HG02870 (cell line): ENCODE measurements at regions not wholly inside any gene's neighbourhood (a gene's known extent, or its start where the extent isn't known, plus 50 kb on each side); places are given as distances from the start of the nearest gene placed in this dataset.

ENCODE experiments used
- ATAC-seq: cut with Tn5 transposase; IDR thresholded peaks from one replicate; pipeline ENCODE4 v1.9.1; 2021; ENCODE audit warnings: mild to moderate bottlenecking, moderate library complexity; ENCODE audit not compliant: unreplicated experiment

DNA sequence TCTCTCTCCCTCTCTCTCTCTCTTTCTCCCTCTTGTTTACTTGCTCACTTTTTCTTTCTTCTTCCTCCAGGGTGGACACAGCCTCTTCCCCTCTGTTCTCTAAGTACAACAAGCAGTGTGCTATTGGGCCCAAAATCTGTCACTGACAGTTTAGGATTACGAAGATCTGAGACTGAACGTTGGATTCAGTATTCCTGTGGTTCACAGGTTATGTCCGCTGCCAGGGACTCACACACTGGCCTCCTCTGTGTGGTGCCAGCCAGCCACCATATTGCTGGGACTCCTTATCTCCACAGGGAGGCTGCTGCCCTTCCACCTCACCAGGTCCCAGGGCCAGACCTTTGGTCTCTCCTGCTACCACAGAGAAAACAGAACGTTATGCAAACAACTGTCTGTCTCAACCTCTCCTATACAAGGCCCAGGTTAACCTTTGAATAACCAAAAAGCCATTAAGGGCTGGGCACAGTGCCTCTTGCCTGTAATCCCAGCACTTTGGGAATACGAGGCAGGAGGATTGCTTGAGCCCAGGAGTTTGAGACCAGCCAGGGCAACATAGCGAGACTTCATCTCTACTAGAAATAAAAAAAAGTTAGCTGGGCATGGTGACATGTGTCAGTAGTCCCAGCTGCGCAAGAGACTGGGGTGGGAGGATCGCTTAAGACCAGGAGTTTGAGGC lies 171.9 kb upstream of the RAB4A start:
- ATAC-seq: no peak

DNA sequence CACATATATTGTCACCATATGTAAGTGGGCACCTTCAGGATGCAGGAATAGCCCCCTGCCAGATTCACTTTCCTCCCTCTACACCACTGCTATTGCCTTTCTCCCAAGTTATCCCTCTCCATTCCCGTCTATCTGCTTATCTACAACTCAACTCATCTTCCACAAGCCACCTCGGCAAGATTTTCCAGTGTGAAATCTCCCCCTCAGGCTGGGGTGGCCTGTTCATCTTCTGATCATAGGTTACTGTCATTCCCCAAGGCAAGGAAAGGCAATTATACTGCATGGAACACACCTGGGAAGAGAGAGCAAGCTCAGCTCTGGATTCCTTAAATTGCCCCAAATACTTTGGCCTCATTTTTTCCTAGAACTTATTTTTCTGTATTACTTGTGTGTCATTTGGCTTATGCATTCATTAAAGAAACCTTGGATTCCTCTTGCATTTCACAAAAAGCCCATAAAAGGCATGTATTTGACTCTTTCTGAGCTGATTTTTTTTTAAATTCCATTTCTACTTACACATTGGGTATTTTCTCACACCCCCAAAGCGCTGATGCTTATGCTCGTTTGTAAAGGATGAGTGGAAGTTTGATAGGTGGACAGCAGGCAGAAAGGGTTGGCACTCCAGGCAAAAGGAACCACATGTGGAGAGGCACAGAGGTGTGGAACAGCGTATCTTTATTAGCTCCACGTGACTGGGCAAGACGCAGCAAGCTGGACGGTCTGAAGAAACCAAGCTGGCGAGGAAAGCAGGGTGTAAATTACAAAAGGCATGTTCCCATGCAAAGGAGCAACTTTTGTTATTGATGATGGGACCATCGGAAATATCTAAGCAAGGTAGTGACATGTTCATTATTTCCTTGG lies 169.7 kb upstream of the RAB4A start:
- no peak for ATAC-seq

GRCh38 chr1:229102741-229103391 lies 168.0 kb upstream of the RAB4A start:
- ATAC-seq: no peak

DNA sequence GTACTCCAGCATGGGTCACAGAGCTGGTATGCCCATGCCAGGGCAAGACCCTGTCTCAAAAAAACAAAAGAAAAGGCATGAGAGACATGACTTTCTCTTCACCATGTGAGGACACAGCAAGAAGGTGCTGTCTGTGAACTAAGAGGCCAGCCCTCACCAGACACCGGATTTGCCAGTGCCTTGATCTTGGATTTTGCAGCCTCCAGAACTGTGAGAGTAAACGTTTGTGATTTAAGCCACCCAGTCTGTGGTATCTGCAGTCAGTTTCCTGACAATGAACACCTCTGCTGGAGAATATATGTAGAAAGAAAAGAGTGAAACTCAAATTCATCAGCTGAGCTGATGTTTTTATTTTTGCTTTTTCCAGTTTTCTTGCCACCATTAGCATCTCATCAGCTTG lies 166.3 kb upstream of the RAB4A start:
- no peak for ATAC-seq

DNA sequence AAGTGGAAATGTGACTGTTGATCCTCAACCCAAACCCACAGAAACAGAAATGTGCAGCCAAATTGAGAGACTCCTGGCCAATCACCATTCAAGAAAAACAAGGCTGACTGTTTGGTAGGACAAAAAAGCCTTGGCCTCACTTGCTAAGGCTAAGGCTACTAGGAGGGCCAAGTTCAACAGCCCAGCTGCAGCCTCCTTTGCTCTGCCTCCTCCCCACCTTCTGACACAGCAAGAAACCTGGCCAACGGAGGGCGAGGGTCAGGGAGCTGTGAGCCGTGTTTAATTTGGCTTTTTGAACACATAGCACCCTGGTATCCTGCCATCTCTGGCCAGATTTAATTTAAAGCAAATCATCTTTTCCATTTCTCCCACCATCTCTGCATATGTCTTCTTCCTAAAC lies 165.8 kb upstream of the RAB4A start:
- no peak for ATAC-seq

GRCh38 chr1:229105822-229106525 lies 164.9 kb upstream of the RAB4A start:
- ATAC-seq: no peak

GRCh38 chr1:229106526-229107125 lies 164.3 kb upstream of the RAB4A start:
- no peak for ATAC-seq

- ATAC-seq: no peak
These were observed 163.6 kb upstream of the RAB4A start for GRCh38 chr1:229107304-229107815.

DNA sequence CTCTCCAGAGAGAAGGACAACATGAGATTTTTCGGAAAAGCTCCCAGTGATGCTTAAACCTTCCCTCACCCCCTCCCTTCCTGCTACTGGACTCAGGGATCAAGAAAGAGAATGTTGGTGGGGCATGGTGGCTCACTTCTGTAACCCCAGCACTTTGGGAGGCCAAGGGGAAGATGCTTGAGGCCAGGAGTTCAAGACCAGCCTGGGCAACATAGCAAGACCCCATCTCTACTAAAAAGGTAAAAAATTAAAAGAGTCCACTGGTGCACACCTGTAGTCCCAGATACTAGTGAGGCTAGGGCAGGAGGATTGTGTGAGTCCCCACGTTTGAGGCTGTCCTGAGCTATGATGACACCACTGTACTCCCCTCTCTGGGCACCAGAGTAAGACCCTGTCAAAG lies 162.9 kb upstream of the RAB4A start:
- no peak for ATAC-seq

- ATAC-seq: no peak
These were observed 162.2 kb upstream of the RAB4A start for GRCh38 chr1:229108598-229109201.

GRCh38 chr1:229109320-229109761 lies 161.6 kb upstream of the RAB4A start:
- no peak for ATAC-seq

GRCh38 chr1:229110986-229111385 lies 159.9 kb upstream of the RAB4A start:
- no peak for ATAC-seq

DNA sequence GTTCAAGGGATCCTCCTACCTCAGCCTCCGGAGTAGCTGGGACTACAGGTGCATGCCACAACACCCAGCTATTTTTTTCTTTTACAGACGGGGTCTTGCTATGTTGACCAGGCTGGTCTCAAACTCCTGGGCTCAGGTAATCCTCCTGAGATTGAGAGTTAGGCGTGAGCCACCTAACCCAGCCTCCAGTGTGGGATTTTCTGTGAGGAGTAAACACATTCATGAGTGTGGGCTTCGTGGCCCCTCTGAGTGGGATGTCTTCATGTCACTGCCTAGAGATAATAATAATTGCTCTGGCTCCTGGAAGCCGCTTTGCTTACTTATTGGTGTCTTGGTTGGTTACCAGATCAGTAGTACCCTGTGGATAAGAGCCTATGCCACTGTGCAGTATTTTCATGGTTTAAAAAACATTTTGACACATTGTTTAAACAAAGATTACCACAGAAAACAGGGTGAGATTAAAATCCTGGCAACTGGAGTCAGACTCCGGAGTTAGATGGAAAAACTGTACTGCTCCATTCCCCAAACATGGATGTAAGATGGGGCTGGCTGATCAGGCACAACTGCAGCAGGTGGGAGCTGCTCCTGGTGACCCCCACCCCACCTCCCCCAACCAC lies 159.1 kb upstream of the RAB4A start:
- no peak for ATAC-seq

- no peak for ATAC-seq
These were observed 157.9 kb upstream of the RAB4A start for GRCh38 chr1:229112832-229113548.

- no peak for ATAC-seq
These were observed 156.6 kb upstream of the RAB4A start for GRCh38 chr1:229114315-229114714.

GRCh38 chr1:229114850-229115365 lies 156.0 kb upstream of the RAB4A start:
- ATAC-seq: no peak

DNA sequence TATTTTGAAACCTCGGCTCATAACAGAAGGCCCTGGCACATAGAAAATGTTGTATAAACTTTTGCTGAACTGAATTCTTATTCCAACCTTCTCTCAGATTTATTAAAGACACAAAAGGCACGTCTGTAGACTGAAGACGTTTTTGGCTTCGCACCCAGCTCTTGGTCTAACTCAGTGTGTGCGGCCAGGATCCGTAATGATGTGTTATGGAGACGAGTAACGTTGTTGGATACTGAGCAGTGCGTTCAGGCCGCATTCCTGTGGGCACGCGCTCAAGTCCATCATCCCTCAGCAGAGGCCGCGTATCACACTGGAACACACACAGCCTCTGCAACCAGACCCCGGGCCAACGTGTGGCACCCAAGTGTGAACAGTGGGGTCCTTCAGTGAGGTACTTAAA lies 154.8 kb upstream of the RAB4A start:
- ATAC-seq: no peak

DNA sequence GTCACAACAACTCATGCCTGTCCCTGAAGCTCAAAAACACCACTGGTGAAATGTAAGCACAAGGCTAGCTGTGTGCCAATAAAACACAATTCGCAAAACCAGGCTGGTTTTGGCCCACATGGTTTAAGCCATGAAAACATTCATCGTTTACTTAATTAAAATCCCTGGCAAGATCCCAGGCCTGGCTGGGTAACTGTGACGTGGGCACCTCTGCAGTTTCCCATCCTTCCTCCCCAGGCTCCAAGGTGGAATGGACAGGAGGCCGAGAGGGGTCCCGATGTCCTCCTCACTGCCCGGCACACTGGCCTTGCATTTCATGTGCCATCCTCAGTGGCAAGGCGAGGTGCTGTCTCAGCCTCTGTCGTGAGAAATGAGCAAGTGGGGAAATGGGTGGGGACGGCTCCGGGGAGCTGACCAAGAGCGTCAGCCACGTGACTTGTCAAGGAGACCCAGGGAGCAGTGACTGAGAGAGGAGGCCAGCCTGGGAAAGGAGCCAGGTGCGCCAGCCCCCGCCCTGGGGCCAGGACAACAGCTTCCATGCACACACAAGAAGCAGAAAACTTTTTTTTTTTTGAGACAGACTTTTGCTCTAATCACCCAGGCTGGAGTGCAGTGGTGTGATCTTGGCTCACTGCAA lies 153.1 kb upstream of the RAB4A start:
- no peak for ATAC-seq
